ENCODE measurements at regions not wholly inside any gene's neighbourhood (a gene's known extent, or its start where the extent isn't known, plus 50 kb on each side); places are given as distances from the start of the nearest gene placed in this dataset.

- intact Hi-C loops (cut with micrococcal nuclease) = no loop called here
- Mint-ChIP-seq H3K9me3 (ENCODE audit: unreplicated experiment) (no peaks in the 10 kb centered on the region), H3K4me1 (ENCODE audit: insufficient read depth, unreplicated experiment) (no peaks in the 10 kb centered on the region), H3K36me3 (ENCODE audit: insufficient read depth, unreplicated experiment) (no peaks in the 10 kb centered on the region), H3K27me3 (ENCODE audit: insufficient read depth, unreplicated experiment) (no peaks in the 10 kb centered on the region), H3K4me3 (ENCODE audit: unreplicated experiment) (no peak overlapping the region), H3K27ac (ENCODE audit: low read depth, unreplicated experiment) (no peak overlapping the region)
- CTCF ChIA-PET = interaction anchor here (2.4 kb wide), 1 partner anchor 11 kb away, joined by 10 read pairs; no protein-coding TSS in a partner anchor
- TF ChIP-seq, protein P1, sequence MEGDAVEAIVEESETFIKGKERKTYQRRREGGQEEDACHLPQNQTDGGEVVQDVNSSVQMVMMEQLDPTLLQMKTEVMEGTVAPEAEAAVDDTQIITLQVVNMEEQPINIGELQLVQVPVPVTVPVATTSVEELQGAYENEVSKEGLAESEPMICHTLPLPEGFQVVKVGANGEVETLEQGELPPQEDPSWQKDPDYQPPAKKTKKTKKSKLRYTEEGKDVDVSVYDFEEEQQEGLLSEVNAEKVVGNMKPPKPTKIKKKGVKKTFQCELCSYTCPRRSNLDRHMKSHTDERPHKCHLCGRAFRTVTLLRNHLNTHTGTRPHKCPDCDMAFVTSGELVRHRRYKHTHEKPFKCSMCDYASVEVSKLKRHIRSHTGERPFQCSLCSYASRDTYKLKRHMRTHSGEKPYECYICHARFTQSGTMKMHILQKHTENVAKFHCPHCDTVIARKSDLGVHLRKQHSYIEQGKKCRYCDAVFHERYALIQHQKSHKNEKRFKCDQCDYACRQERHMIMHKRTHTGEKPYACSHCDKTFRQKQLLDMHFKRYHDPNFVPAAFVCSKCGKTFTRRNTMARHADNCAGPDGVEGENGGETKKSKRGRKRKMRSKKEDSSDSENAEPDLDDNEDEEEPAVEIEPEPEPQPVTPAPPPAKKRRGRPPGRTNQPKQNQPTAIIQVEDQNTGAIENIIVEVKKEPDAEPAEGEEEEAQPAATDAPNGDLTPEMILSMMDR (IDR thresholded peaks at IDR 0.05; ENCODE audit: unreplicated experiment) = no peak
- POLR2A ChIA-PET = interaction anchor here (0.7 kb wide), 1 partner anchor 102 kb away, joined by 4 read pairs; no protein-coding TSS in a partner anchor
- no TSS peak for BruUV-seq (replicated peaks)
- DNase-seq (ENCODE audit: unreplicated experiment) = no peak
Measured at GRCh38 chr6:168967281-168967925, 286.2 kb downstream of the THBS2 start.

GRCh38 chr6:168964138-168964835, 289.4 kb downstream of the THBS2 start:
- Mint-ChIP-seq H3K4me1 (ENCODE audit: insufficient read depth, unreplicated experiment) (no peaks in the 10 kb centered on the region), H3K27me3 (ENCODE audit: insufficient read depth, unreplicated experiment) (no peaks in the 10 kb centered on the region), H3K4me3 (ENCODE audit: unreplicated experiment) (no peak overlapping the region), H3K27ac (ENCODE audit: low read depth, unreplicated experiment) (no peak overlapping the region), H3K9me3 (ENCODE audit: unreplicated experiment) (no peaks in the 10 kb centered on the region), H3K36me3 (ENCODE audit: insufficient read depth, unreplicated experiment) (no peaks in the 10 kb centered on the region)
- TF ChIP-seq, protein P1 (IDR thresholded peaks at IDR 0.05; ENCODE audit: unreplicated experiment) = no peak
- BruUV-seq (replicated peaks) = no TSS peak
- no peak for DNase-seq (ENCODE audit: unreplicated experiment)
- intact Hi-C loops (cut with micrococcal nuclease) = no loop called here
- ChIA-PET CTCF (no interaction called here), POLR2A (interaction anchor here (0.6 kb wide), 1 partner anchor 21 kb away, joined by 3 read pairs; no protein-coding TSS in a partner anchor)

GRCh38 chr6:168962886-168963285, 290.8 kb downstream of the THBS2 start:
- DNase-seq (ENCODE audit: unreplicated experiment) = no peak
- BruUV-seq (replicated peaks) = no TSS peak
- H3K4me3 Mint-ChIP-seq (ENCODE audit: unreplicated experiment) = no peak overlapping the region
- TF ChIP-seq, protein P1 (IDR thresholded peaks at IDR 0.05; ENCODE audit: unreplicated experiment) = no peak
- no peaks in the 10 kb centered on the region for H3K36me3 Mint-ChIP-seq (ENCODE audit: insufficient read depth, unreplicated experiment)
- H3K27ac Mint-ChIP-seq (ENCODE audit: low read depth, unreplicated experiment) = no peak overlapping the region
- ChIA-PET CTCF (interaction anchor here (0.6 kb wide), 1 partner anchor 773 kb away, joined by 3 read pairs; no protein-coding TSS in a partner anchor), POLR2A (interaction anchor here (0.6 kb wide), 1 partner anchor 87 kb away, joined by 3 read pairs; no protein-coding TSS in a partner anchor)
- intact Hi-C loops (cut with micrococcal nuclease) = no loop called here
- no peaks in the 10 kb centered on the region for H3K9me3 Mint-ChIP-seq (ENCODE audit: unreplicated experiment)
- no peaks in the 10 kb centered on the region for H3K27me3 Mint-ChIP-seq (ENCODE audit: insufficient read depth, unreplicated experiment)
- no peaks in the 10 kb centered on the region for H3K4me1 Mint-ChIP-seq (ENCODE audit: insufficient read depth, unreplicated experiment)

DNA sequence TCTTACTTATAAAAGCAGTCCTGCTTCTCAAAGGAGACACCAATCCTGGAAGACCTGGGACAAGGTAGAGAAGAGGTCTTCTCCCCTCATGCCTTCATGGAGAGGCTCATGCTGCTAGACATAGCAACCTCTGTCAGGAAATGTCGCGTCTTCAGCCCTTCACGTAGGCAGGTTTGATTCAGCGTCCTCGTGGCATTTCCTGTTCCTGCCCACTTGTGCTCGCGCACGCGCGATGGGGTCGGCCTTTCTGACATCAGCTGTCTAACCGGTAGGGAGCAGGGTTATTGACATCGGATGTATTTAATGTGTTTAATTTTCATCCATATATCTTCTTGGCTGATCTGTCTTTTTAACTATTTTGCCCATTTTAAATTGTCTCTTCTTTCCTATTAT, 292.4 kb downstream of the THBS2 start:
- CTCF ChIA-PET = no interaction called here
- intact Hi-C loops (cut with micrococcal nuclease) = no loop called here
- Mint-ChIP-seq H3K27ac (ENCODE audit: low read depth, unreplicated experiment) (no peak overlapping the region), H3K4me3 (ENCODE audit: unreplicated experiment) (no peak overlapping the region), H3K4me1 (ENCODE audit: insufficient read depth, unreplicated experiment) (peaks cover 10% of the 10 kb centered on the region), H3K9me3 (ENCODE audit: unreplicated experiment) (no peaks in the 10 kb centered on the region), H3K36me3 (ENCODE audit: insufficient read depth, unreplicated experiment) (no peaks in the 10 kb centered on the region), H3K27me3 (ENCODE audit: insufficient read depth, unreplicated experiment) (no peaks in the 10 kb centered on the region)
- DNase-seq (ENCODE audit: unreplicated experiment) = no peak
- TF ChIP-seq, protein P1 (IDR thresholded peaks at IDR 0.05; ENCODE audit: unreplicated experiment) = no peak
- BruUV-seq (replicated peaks) = no TSS peak
- POLR2A ChIA-PET = no interaction called here

All from MCF 10A (cell line).